Hematopoietic multipotent progenitor cell treated with erythropoietin and hydrocortisone succinate and interleukin-3 and kit ligand, for 17 days (in vitro differentiated cells): ENCODE measurements at regions not wholly inside any gene's neighbourhood (a gene's known extent, or its start where the extent isn't known, plus 50 kb on each side); places are given as distances from the start of the nearest gene placed in this dataset.
"Not testable (repeated sequence)": the region's sequence is repeated elsewhere in the genome, so short reads cannot be mapped to it uniquely, and the experiment has no call there.

Experiments used
- DNase-seq: peaks from one replicate; pipeline ENCODE4 v3.0.0-alpha.2; 2015; ENCODE audit warnings: low spot score

- not testable (repeated sequence) for DNase-seq
Observed at GRCh38 chrX:63179852-63180251, 171.3 kb downstream of the SPIN4 start.

GRCh38 chrX:63176578-63176977 is 174.6 kb downstream of the SPIN4 start:
- not testable (repeated sequence) for DNase-seq

- DNase-seq: not testable (repeated sequence)
Observed at GRCh38 chrX:63173841-63174718, 177.1 kb downstream of the SPIN4 start.

GRCh38 chrX:63169416-63169815 is 181.7 kb downstream of the SPIN4 start:
- not testable (repeated sequence) for DNase-seq

- DNase-seq: not testable (repeated sequence)
Observed at GRCh38 chrX:63168949-63169348, 182.2 kb downstream of the SPIN4 start.

- not testable (repeated sequence) for DNase-seq
Observed at GRCh38 chrX:63167002-63167401, 184.1 kb downstream of the SPIN4 start.

GRCh38 chrX:63160994-63161393 is 190.1 kb downstream of the SPIN4 start:
- DNase-seq: not testable (repeated sequence)

GRCh38 chrX:63160340-63160739 is 190.8 kb downstream of the SPIN4 start:
- DNase-seq: not testable (repeated sequence)

GRCh38 chrX:63145526-63145925 is 205.6 kb downstream of the SPIN4 start:
- not testable (repeated sequence) for DNase-seq

GRCh38 chrX:63142588-63142987 is 208.5 kb downstream of the SPIN4 start:
- DNase-seq: not testable (repeated sequence)

GRCh38 chrX:63135859-63136258 is 215.3 kb downstream of the SPIN4 start:
- not testable (repeated sequence) for DNase-seq

GRCh38 chrX:63128509-63128908 is 222.6 kb downstream of the SPIN4 start:
- DNase-seq: no peak

GRCh38 chrX:63115196-63115595 is 235.9 kb downstream of the SPIN4 start:
- no peak for DNase-seq

GRCh38 chrX:63101879-63102620 is 249.1 kb downstream of the SPIN4 start:
- no peak for DNase-seq

GRCh38 chrX:63058204-63058603 is 292.9 kb downstream of the SPIN4 start:
- no peak for DNase-seq

- no peak for DNase-seq
Observed at GRCh38 chrX:63050225-63050624, 300.9 kb downstream of the SPIN4 start.

GRCh38 chrX:63032811-63033210 is 318.3 kb downstream of the SPIN4 start:
- DNase-seq: no peak

GRCh38 chrX:63013549-63013948 is 337.6 kb downstream of the SPIN4 start:
- no peak for DNase-seq

- DNase-seq: no peak
Observed at GRCh38 chrX:63012574-63012973, 338.6 kb downstream of the SPIN4 start.

- not testable (repeated sequence) for DNase-seq
Observed at GRCh38 chrX:63000196-63000595, 350.9 kb downstream of the SPIN4 start.
